ENCODE measurements at regions not wholly inside any gene's neighbourhood (a gene's known extent, or its start where the extent isn't known, plus 50 kb on each side); places are given as distances from the start of the nearest gene placed in this dataset.

GRCh38 chr5:143874312-143874711, 62.4 kb downstream of the HMHB1 start:
- TF ChIP-seq ESRRG (CRISPR knock-in tag; IDR thresholded peaks at IDR 0.05) (no peak), ZC3H10 (CRISPR knock-in tag; IDR thresholded peaks at IDR 0.05) (no peak), ARNTL (CRISPR knock-in tag; IDR thresholded peaks at IDR 0.05; ENCODE audit: borderline replicate concordance, low read depth) (no peak), ISL1 (CRISPR knock-in tag; IDR thresholded peaks at IDR 0.05) (no peak), GLIS3 (CRISPR knock-in tag; IDR thresholded peaks at IDR 0.05) (no peak), SNAI2 (CRISPR knock-in tag; IDR thresholded peaks at IDR 0.05) (no peak), PATZ1 (CRISPR knock-in tag; IDR thresholded peaks at IDR 0.05; ENCODE audit: borderline replicate concordance) (no peak), ZFP30 (CRISPR knock-in tag; IDR thresholded peaks at IDR 0.05) (no peak), ZFP3 (CRISPR knock-in tag; IDR thresholded peaks at IDR 0.05) (no peak)
